Lung (tissue), 11 donors: ENCODE measurements at regions not wholly inside any gene's neighbourhood (a gene's known extent, or its start where the extent isn't known, plus 50 kb on each side); places are given as distances from the start of the nearest gene placed in this dataset.

Experiments used
- ATAC-seq: fragments of 200-7000 bp; cut with Tn5 transposase; one replicate; pipeline ENCODE4 v1.9.1; 2020; ENCODE audit warnings: moderate number of reproducible peaks; ENCODE audit not compliant: insufficient read depth, low FRiP score
- DNase-seq, 3 donors: peaks; one replicate each; pipeline ENCODE4 v3.0.0-alpha.2; 2013 to 2017
- H3K27ac ChIP-seq, 2 donors: one replicate each; pipeline ENCODE4 v1.5.1; 2013; ENCODE audit warnings: mild to moderate bottlenecking in 2 of 2, moderate library complexity in 2 of 2, control low read depth in 1 of 2, inconsistent platforms in 1 of 2, low read depth in 1 of 2, low read length in 1 of 2
- H3K27me3 ChIP-seq, 3 donors: one replicate each; pipeline ENCODE4 v1.5.1; 2013; ENCODE audit warnings: low read length in 2 of 3; ENCODE audit not compliant: control insufficient read depth in 3 of 3, insufficient read depth in 3 of 3
- H3K36me3 ChIP-seq, 4 donors: one replicate each; pipeline ENCODE4 v1.5.1; 2013; ENCODE audit warnings: low read length in 4 of 4, mild to moderate bottlenecking in 1 of 4, moderate library complexity in 1 of 4; ENCODE audit not compliant: control insufficient read depth in 4 of 4, insufficient read depth in 4 of 4
- H3K4me1 ChIP-seq, 5 donors: one replicate each; pipeline ENCODE4 v1.5.1; 2013; ENCODE audit warnings: low read length in 5 of 5, mild to moderate bottlenecking in 2 of 5, moderate library complexity in 1 of 5; ENCODE audit not compliant: control insufficient read depth in 5 of 5, insufficient read depth in 5 of 5
- H3K4me3 ChIP-seq: one replicate; pipeline ENCODE4 v1.5.1; 2013; ENCODE audit warnings: mild to moderate bottlenecking, control low read depth, moderate library complexity
- H3K9ac ChIP-seq, 2 donors: one replicate each; pipeline ENCODE4 v1.5.1; 2013; ENCODE audit warnings: low read length in 2 of 2, control low read depth in 1 of 2; ENCODE audit not compliant: insufficient read depth in 1 of 2
- H3K9me3 ChIP-seq, 4 donors: one replicate each; pipeline ENCODE4 v1.5.1; 2013; ENCODE audit warnings: low read length in 3 of 4, mild to moderate bottlenecking in 1 of 4, moderate library complexity in 1 of 4; ENCODE audit not compliant: control insufficient read depth in 4 of 4, insufficient read depth in 3 of 4
- WGBS, 2 donors: extraction: QIAGEN DNeasy Blood & Tissue Kit; methylation state at CpG; one replicate each; pipeline ENCODE4 v1.1.7; 2013; 5-methylcytosine and 5-hydroxymethylcytosine counted together
- TF ChIP-seq, protein P1 (sequence below): IDR thresholded peaks from 2 replicates; pipeline ENCODE4 v1.5.1; 2012; ENCODE audit warnings: mild to moderate bottlenecking; ENCODE audit errors: control extremely low read depth, extremely low read depth
- donor health status: control.
- donor health status: control.
- donor health status: Bipolar disorder and iron deficiency.
- donor health status: healthy.
- donor health status: DM: yes; HTN: yes; CAD: no.

DNA sequence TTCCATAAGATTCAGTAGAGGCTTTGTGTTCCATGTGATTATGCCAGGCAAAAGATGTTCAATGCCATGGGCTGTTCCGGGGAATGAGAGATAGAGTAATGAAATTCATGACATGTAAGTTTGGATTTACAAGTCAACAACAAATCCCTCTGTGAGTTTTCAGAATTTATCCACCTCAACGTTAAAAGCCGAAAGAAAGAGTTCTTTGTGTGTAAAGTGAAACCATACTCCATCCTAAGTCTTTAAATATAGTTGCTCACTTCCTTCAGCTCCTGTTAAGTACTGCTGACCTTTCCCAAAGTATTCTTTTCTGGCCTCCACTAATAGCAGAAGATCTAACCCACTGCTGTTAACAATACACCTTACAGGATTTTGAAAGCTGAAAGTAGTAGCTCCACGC lies 190.0 kb downstream of the TMX1 start:
- peaks cover 0 to 9% (median 0%) of the 10 kb centered on the region in 5 donors for H3K4me1 ChIP-seq
- H3K9ac ChIP-seq, result no peak overlapping the region
- no peak for DNase-seq
- TF ChIP-seq, protein P1, sequence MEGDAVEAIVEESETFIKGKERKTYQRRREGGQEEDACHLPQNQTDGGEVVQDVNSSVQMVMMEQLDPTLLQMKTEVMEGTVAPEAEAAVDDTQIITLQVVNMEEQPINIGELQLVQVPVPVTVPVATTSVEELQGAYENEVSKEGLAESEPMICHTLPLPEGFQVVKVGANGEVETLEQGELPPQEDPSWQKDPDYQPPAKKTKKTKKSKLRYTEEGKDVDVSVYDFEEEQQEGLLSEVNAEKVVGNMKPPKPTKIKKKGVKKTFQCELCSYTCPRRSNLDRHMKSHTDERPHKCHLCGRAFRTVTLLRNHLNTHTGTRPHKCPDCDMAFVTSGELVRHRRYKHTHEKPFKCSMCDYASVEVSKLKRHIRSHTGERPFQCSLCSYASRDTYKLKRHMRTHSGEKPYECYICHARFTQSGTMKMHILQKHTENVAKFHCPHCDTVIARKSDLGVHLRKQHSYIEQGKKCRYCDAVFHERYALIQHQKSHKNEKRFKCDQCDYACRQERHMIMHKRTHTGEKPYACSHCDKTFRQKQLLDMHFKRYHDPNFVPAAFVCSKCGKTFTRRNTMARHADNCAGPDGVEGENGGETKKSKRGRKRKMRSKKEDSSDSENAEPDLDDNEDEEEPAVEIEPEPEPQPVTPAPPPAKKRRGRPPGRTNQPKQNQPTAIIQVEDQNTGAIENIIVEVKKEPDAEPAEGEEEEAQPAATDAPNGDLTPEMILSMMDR, result no peak
- H3K27me3 ChIP-seq, result no peaks in the 10 kb centered on the region
- 57 to 89% methylated on average over 4 of the region's 4 CpGs for WGBS, 2 donors
- H3K4me3 ChIP-seq, result no peak overlapping the region
- no peak overlapping the region for H3K27ac ChIP-seq
- no peak for ATAC-seq
- no peaks in the 10 kb centered on the region for H3K9me3 ChIP-seq
- no peaks in the 10 kb centered on the region for H3K36me3 ChIP-seq

DNA sequence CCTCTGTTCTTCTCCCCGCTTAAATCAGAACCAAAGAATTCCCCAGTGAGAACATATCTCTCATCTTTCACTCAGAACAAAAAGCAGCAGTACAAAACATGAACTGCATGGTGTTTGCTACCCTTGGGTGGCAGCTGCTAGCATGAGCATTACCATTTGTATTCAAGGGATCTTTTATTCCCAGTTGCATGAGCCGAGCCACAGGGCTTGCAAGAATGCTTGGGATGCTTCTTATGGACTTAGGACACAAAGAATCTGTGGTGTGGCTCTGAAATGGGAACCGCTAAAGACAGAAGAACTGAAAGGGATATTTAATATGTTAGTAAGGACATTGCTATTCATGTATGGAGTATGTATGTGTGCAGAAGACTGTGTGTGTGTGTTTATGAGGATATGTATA lies 190.6 kb downstream of the TMX1 start:
- 68 to 89% methylated on average over 3 of the region's 3 CpGs for WGBS, 2 donors
- DNase-seq (no peak), ATAC-seq (no peak)
- no peaks in the 10 kb centered on the region for H3K27me3 ChIP-seq
- H3K4me3 ChIP-seq, result no peak overlapping the region
- H3K27ac ChIP-seq, result no peak overlapping the region
- no peaks in the 10 kb centered on the region for H3K36me3 ChIP-seq
- no peaks in the 10 kb centered on the region for H3K9me3 ChIP-seq
- TF ChIP-seq, protein P1, result no peak
- no peak overlapping the region for H3K9ac ChIP-seq
- H3K4me1 ChIP-seq, result peaks cover 0 to 9% (median 0%) of the 10 kb centered on the region in 5 donors

DNA sequence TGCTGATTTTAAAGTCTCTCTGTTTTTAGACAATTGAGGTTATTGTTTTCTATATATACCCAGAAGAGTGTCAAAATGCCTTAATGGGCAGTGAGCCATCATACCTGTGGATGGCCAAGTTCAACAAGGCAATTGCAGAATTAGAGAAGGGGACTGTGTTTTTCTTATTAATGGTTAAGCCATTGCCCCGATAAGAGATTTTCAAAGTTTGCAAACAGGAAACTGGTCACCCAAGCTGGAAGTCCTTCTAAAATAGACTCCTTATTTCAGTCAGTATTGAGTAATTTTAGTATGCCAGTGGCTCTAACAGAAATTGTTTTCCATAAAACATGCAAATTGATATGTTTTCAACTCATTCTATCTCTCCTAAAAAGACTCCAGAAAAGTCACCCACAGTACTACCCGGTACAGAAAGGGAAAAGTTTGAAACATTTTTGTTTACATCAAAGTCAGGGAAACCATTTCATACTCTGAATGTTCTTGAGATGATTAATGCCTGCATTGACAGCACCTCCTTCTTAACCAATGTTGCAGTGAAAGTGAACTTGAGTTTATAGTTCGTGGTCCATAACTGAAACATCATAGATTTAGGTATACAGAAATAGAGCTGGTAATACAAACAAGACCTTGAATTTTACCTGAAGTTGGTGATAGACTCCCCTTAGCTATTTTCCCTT lies 191.1 kb downstream of the TMX1 start:
- Histone ChIP-seq H3K27ac (no peak overlapping the region), H3K4me1 (peaks cover 0 to 9% (median 0%) of the 10 kb centered on the region in 5 donors), H3K4me3 (no peak overlapping the region), H3K9me3 (no peaks in the 10 kb centered on the region), H3K27me3 (no peaks in the 10 kb centered on the region), H3K36me3 (no peaks in the 10 kb centered on the region), H3K9ac (no peak overlapping the region)
- DNase-seq (peak in 1 of 3 donors; percentile 61), ATAC-seq (no peak)
- TF ChIP-seq, protein P1, result no peak
- WGBS, 2 donors, result 35 to 51% methylated on average over 3 of the region's 3 CpGs

DNA sequence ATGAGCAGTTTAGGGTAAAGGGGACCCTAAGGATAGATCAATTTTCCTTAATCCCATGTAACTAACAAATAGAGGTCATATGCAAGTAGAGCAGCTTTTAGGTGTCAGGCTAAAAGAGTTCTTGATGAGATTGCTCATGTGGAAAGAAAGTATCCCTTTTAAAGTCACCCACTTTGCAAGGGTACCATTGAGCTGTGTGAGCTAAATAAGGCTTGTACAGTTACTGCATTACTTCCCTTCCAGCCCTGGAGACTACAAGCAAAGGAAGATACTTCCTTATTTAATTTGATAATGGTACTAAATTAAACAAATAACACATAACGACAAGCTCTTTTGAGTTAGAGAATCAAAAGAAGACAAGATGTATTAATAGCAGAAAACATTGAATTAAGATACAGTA lies 191.7 kb downstream of the TMX1 start:
- no peak for ATAC-seq
- H3K4me3 ChIP-seq, result no peak overlapping the region
- TF ChIP-seq, protein P1, result no peak
- H3K4me1 ChIP-seq, result peaks cover 0 to 9% (median 0%) of the 10 kb centered on the region in 5 donors
- H3K9ac ChIP-seq, result no peak overlapping the region
- no peak for DNase-seq
- no peak overlapping the region for H3K27ac ChIP-seq
- H3K9me3 ChIP-seq, result no peaks in the 10 kb centered on the region
- H3K36me3 ChIP-seq, result no peaks in the 10 kb centered on the region
- 52 to 65% methylated on average over 1 of the region's 1 CpG for WGBS, 2 donors
- no peaks in the 10 kb centered on the region for H3K27me3 ChIP-seq
